Lung (tissue), 11 donors: ENCODE measurements at regions not wholly inside any gene's neighbourhood (a gene's known extent, or its start where the extent isn't known, plus 50 kb on each side); places are given as distances from the start of the nearest gene placed in this dataset.

Experiments
- ATAC-seq: fragments of 200-7000 bp; cut with Tn5 transposase; one replicate; pipeline ENCODE4 v1.9.1; 2020; ENCODE audit warnings: moderate number of reproducible peaks; ENCODE audit not compliant: insufficient read depth, low FRiP score
- DNase-seq, 3 donors: peaks; one replicate each; pipeline ENCODE4 v3.0.0-alpha.2; 2013 to 2017
- H3K27ac ChIP-seq, 2 donors: one replicate each; pipeline ENCODE4 v1.5.1; 2013; ENCODE audit warnings: mild to moderate bottlenecking in 2 of 2, moderate library complexity in 2 of 2, control low read depth in 1 of 2, inconsistent platforms in 1 of 2, low read depth in 1 of 2, low read length in 1 of 2
- H3K27me3 ChIP-seq, 3 donors: one replicate each; pipeline ENCODE4 v1.5.1; 2013; ENCODE audit warnings: low read length in 2 of 3; ENCODE audit not compliant: control insufficient read depth in 3 of 3, insufficient read depth in 3 of 3
- H3K36me3 ChIP-seq, 4 donors: one replicate each; pipeline ENCODE4 v1.5.1; 2013; ENCODE audit warnings: low read length in 4 of 4, mild to moderate bottlenecking in 1 of 4, moderate library complexity in 1 of 4; ENCODE audit not compliant: control insufficient read depth in 4 of 4, insufficient read depth in 4 of 4
- H3K4me1 ChIP-seq, 5 donors: one replicate each; pipeline ENCODE4 v1.5.1; 2013; ENCODE audit warnings: low read length in 5 of 5, mild to moderate bottlenecking in 2 of 5, moderate library complexity in 1 of 5; ENCODE audit not compliant: control insufficient read depth in 5 of 5, insufficient read depth in 5 of 5
- H3K4me3 ChIP-seq: one replicate; pipeline ENCODE4 v1.5.1; 2013; ENCODE audit warnings: mild to moderate bottlenecking, control low read depth, moderate library complexity
- H3K9ac ChIP-seq, 2 donors: one replicate each; pipeline ENCODE4 v1.5.1; 2013; ENCODE audit warnings: low read length in 2 of 2, control low read depth in 1 of 2; ENCODE audit not compliant: insufficient read depth in 1 of 2
- H3K9me3 ChIP-seq, 4 donors: one replicate each; pipeline ENCODE4 v1.5.1; 2013; ENCODE audit warnings: low read length in 3 of 4, mild to moderate bottlenecking in 1 of 4, moderate library complexity in 1 of 4; ENCODE audit not compliant: control insufficient read depth in 4 of 4, insufficient read depth in 3 of 4
- WGBS, 2 donors: extraction: QIAGEN DNeasy Blood & Tissue Kit; methylation state at CpG; one replicate each; pipeline ENCODE4 v1.1.7; 2013; 5-methylcytosine and 5-hydroxymethylcytosine counted together
- TF ChIP-seq, protein P1 (sequence below): IDR thresholded peaks from 2 replicates; pipeline ENCODE4 v1.5.1; 2012; ENCODE audit warnings: mild to moderate bottlenecking; ENCODE audit errors: control extremely low read depth, extremely low read depth
- donor health status: control.
- donor health status: control.
- donor health status: Bipolar disorder and iron deficiency.
- donor health status: healthy.
- donor health status: DM: yes; HTN: yes; CAD: no.

DNA sequence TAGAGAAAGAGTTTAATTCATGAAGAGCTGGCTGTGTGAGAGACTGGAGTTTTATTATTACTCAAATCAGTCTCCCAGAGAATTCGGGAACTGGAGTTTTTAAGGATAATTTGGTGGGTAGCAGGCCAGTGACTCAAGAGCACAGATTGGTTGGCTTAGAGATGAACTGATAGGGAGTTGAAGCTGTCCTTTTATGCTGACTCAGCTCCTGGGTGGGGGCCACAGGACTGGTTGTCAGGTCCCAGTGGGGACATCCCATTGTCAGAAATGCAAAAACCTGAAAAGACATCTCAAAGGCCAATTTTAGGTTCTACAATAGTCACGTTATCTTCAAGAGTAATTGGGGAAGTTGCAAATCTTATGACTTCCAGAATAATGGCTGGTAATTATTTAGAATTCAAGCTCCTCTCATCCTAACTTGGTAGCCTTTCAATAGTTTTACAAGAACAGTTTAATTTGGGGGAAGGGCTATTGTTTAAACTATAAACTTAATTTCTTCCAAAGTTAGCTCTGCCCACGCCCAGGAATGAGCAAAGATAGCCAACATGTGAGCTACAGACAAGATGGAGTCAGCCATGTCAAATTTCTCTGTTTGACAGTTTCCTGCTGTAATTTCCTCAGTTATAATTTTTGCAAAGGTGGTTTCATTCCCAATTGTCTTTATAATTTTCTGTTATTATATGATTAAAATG is 149.4 kb upstream of the SLC39A10 start:
- no peaks in the 10 kb centered on the region for H3K4me1 ChIP-seq
- H3K27ac ChIP-seq = no peak overlapping the region
- peaks cover 0 to 1% (median 0%) of the 10 kb centered on the region in 4 donors for H3K9me3 ChIP-seq
- 81 to 86% methylated on average over 3 of the region's 3 CpGs for WGBS, 2 donors
- H3K4me3 ChIP-seq = no peak overlapping the region
- H3K36me3 ChIP-seq = no peaks in the 10 kb centered on the region
- DNase-seq (no peak), ATAC-seq (no peak)
- TF ChIP-seq, protein P1, sequence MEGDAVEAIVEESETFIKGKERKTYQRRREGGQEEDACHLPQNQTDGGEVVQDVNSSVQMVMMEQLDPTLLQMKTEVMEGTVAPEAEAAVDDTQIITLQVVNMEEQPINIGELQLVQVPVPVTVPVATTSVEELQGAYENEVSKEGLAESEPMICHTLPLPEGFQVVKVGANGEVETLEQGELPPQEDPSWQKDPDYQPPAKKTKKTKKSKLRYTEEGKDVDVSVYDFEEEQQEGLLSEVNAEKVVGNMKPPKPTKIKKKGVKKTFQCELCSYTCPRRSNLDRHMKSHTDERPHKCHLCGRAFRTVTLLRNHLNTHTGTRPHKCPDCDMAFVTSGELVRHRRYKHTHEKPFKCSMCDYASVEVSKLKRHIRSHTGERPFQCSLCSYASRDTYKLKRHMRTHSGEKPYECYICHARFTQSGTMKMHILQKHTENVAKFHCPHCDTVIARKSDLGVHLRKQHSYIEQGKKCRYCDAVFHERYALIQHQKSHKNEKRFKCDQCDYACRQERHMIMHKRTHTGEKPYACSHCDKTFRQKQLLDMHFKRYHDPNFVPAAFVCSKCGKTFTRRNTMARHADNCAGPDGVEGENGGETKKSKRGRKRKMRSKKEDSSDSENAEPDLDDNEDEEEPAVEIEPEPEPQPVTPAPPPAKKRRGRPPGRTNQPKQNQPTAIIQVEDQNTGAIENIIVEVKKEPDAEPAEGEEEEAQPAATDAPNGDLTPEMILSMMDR = no peak
- H3K27me3 ChIP-seq = no peaks in the 10 kb centered on the region
- H3K9ac ChIP-seq = no peak overlapping the region

- H3K36me3 ChIP-seq = no peaks in the 10 kb centered on the region
- ATAC-seq (no peak), DNase-seq (no peak)
- H3K9me3 ChIP-seq = peaks cover 0 to 1% (median 0%) of the 10 kb centered on the region in 4 donors
- H3K4me1 ChIP-seq = no peaks in the 10 kb centered on the region
- H3K27me3 ChIP-seq = no peaks in the 10 kb centered on the region
- 89 to 96% methylated on average over 2 of the region's 2 CpGs for WGBS, 2 donors
- H3K9ac ChIP-seq = no peak overlapping the region
- no peak overlapping the region for H3K27ac ChIP-seq
- no peak overlapping the region for H3K4me3 ChIP-seq
- TF ChIP-seq, protein P1 = no peak
Observed at GRCh38 chr2:195505701-195506100, 151.3 kb upstream of the SLC39A10 start.

- Histone ChIP-seq H3K9ac (no peak overlapping the region), H3K27ac (no peak overlapping the region), H3K4me3 (no peak overlapping the region), H3K36me3 (no peaks in the 10 kb centered on the region), H3K9me3 (no peaks in the 10 kb centered on the region), H3K27me3 (no peaks in the 10 kb centered on the region), H3K4me1 (no peaks in the 10 kb centered on the region)
- no peak for ATAC-seq
- DNase-seq = no peak
- TF ChIP-seq, protein P1 = no peak
- WGBS, 2 donors = 90 to 95% methylated on average over 6 of the region's 6 CpGs
Observed at GRCh38 chr2:195503208-195503607, 153.8 kb upstream of the SLC39A10 start.

GRCh38 chr2:195501746-195502145 is 155.3 kb upstream of the SLC39A10 start:
- Histone ChIP-seq H3K27me3 (no peaks in the 10 kb centered on the region), H3K9ac (no peak overlapping the region), H3K9me3 (no peaks in the 10 kb centered on the region), H3K36me3 (no peaks in the 10 kb centered on the region), H3K4me1 (no peaks in the 10 kb centered on the region), H3K4me3 (no peak overlapping the region), H3K27ac (no peak overlapping the region)
- DNase-seq (no peak), ATAC-seq (no peak)
- WGBS, 2 donors = 94 to 97% methylated on average over 7 of the region's 7 CpGs
- TF ChIP-seq, protein P1 = no peak
